ENCODE measurements at regions not wholly inside any gene's neighbourhood (a gene's known extent, or its start where the extent isn't known, plus 50 kb on each side); places are given as distances from the start of the nearest gene placed in this dataset.

DNA sequence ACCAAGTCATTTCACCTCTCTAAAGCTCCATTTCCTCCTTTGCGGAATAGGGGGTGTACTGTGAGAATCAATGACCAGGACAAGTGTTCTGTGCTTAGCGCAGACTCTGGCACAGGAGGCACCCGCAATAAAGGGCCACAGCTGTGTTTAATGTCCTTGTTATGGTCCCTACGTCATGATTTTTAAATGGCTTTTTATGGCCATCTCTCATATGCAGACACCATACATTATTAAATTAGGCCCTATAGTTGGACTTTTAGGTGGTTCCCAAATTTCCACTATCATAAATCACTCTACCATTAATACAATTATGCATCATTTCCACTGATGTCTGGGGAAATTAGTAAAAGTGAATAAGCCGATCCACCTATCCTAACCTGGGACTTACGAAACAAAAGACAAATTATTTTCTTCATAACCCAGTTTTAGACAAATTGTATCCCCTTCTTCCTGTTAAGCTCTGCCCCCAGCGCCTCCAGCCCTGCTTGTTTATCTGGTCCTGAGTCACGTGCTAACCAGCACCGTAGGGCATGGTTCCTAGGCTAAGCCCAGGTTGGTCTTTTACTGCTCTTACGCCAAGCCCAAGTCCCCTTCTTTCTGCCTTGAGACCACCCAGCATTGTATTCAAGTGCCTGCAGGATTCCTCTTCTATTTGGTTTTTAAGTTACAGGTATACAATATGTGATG, 278.3 kb downstream of the SHQ1 start:
- TF ChIP-seq, protein P1, sequence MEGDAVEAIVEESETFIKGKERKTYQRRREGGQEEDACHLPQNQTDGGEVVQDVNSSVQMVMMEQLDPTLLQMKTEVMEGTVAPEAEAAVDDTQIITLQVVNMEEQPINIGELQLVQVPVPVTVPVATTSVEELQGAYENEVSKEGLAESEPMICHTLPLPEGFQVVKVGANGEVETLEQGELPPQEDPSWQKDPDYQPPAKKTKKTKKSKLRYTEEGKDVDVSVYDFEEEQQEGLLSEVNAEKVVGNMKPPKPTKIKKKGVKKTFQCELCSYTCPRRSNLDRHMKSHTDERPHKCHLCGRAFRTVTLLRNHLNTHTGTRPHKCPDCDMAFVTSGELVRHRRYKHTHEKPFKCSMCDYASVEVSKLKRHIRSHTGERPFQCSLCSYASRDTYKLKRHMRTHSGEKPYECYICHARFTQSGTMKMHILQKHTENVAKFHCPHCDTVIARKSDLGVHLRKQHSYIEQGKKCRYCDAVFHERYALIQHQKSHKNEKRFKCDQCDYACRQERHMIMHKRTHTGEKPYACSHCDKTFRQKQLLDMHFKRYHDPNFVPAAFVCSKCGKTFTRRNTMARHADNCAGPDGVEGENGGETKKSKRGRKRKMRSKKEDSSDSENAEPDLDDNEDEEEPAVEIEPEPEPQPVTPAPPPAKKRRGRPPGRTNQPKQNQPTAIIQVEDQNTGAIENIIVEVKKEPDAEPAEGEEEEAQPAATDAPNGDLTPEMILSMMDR (IDR thresholded peaks at IDR 0.05), result no peak
- TF ChIP-seq POLR2AphosphoS5 (IDR thresholded peaks at IDR 0.05; ENCODE audit: low read depth, low read length) (no peak), TCF7L2 (IDR thresholded peaks at IDR 0.05; ENCODE audit: low read depth, low read length) (no peak)
